HEK293T (cell line): ENCODE measurements at regions not wholly inside any gene's neighbourhood (a gene's known extent, or its start where the extent isn't known, plus 50 kb on each side); places are given as distances from the start of the nearest gene placed in this dataset.

ENCODE experiments used
- ELF4 ChIP-seq: fragments of 450-650 bp; IDR thresholded peaks from 2 replicates; pipeline ENCODE4 v1.6.1; 2017; ENCODE audit warnings: antibody characterized with exemption
- SP1 ChIP-seq: fragments of 450-650 bp; IDR thresholded peaks from 2 replicates; pipeline ENCODE4 v1.6.1; 2017
- SUZ12 ChIP-seq: fragments of 450-650 bp; IDR thresholded peaks from 2 replicates; pipeline ENCODE4 v1.6.1; 2016; ENCODE audit warnings: mild to moderate bottlenecking
- ZNF384 ChIP-seq: fragments of 450-650 bp; IDR thresholded peaks from 2 replicates; pipeline ENCODE4 v1.6.1; 2016

- TF ChIP-seq ZNF384 (no peak), SUZ12 (no peak), ELF4 (no peak), SP1 (no peak)
Observed at GRCh38 chr12:119283310-119283709, 51.2 kb upstream of the CCDC60 start.
